NCI-H146 (cell line): ENCODE measurements at regions not wholly inside any gene's neighbourhood (a gene's known extent, or its start where the extent isn't known, plus 50 kb on each side); places are given as distances from the start of the nearest gene placed in this dataset.

ENCODE experiments used
- DNase-seq: peaks from one replicate; lab custom pipeline; 2025; lab: John Stamatoyannopoulos, UW

DNA sequence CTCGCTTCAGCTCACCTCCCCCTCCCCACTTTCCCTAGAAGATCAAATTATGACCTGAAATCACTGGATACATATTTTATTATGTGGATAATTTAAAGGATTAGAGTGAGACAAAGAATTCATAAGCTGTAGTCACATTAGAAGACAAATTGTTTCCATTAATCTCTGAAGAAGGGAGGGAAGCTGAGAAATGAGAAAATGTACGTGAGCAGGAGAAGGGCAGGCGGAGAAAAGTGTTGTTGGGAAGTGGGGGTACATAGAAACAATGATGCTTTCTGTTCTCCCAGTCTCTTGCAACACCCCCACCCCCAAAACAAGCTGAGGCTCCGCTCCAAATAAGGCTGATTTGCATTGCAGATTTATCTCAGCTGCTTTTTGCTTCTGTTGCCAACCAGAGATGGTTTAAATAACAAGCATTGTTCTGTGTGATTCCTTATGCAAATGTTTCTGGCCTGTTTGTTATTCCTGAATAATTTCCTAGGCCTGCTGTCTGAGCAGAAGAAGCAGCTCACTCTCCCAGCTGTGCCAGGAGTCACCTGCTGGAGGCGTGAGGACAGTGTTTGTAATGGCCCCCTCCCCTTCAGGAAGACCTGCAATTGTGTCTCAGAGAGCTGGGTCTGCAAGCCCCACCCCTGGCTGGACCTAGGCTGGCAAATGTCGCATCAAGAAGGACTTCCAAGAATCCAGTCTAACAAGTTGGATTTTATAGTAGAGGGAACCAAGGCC is 121.8 kb upstream of the TNR start:
- DNase-seq, result no peak

DNA sequence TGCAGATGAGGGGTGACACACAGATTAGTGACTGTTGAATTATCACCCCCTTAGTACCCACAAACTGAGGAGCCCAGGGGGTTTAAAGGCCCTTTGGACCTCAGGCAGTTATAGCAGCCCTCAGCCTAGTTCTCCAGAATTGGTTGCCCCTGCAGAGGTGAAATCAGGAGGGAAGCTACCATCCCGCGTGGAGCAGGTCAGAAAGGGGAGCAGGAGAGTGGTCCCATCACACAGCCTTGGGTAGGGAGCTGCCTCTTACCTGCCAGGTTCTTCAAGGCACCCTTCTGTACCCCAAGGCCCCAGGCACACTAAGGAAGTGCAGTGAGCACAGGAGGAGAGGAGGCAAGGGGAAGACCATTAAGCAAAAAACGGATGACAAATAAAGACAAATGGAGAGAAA is 121.2 kb upstream of the TNR start:
- no peak for DNase-seq

DNA sequence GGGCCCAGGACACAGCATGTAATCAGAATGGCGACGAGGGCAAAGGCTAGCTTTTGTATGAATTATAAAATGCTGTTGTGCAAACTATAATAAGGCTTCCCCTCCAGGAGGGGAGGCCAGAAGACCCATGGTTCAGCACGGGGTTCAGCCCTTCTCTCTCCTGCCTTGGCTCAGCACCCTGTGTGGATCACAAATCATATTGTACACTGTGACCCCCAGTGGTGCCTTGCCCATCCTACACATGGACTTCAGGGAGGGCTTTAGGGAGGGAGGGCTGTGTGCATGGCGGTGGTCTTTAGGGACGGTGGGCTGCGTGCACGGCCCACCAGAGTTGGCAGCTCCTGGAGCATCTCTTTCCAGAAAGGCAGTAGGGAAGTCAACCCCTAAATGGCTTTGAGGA is 120.8 kb upstream of the TNR start:
- DNase-seq, result no peak

DNA sequence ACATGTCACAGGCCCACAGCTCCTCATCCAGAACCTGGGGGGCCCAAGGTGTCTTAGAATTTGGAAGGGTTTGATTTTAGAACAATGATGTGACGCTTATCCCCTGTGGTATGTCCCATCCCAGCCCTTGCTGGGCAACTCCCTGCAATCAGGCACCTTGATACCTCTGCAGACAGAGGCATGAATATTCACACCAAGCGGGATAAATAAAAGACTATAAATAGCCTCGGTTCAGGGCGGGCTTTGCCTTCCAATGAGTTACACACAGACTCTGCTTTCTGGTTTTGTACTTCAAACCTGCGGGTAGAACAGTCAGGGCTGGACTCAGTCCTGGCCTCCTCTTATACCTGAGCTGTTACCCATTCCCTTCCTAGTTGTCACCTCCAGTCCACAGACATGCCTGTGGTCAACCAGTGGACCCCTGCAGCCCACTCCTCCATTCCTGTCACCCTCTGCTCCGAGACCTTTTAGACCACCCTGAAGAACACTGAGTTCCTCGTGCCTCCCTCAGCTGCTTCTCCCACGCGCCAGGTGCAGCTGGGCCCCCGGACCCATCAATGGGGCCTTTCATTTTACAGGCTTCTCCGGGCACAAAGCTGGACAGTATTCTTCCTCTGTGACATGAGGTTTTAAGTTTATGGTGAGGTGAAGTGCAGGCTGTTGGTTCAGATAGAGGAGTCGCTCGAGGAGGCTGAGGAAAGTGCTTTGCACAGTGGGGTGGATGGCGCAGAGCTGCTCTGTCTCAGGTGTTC is 120.1 kb upstream of the TNR start:
- no peak for DNase-seq

DNA sequence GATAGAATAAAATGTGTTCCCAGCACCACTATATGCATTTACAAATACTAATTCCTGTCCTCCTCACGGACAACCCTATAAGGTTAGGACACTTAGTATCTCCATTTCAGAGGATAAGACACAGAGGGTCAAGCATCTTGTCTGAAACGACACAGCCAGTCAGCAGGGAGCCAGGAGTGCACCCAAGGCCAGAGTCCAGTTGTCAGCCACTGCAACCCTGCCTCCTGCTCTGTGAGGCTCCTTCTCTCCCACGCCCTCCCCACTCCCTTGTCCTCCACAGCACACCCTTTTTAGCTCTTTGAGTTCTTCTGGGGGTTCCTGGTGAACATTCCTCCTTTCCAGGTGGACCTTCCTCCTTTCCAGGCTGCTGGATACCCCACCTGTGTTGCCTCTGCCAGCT is 119.0 kb upstream of the TNR start:
- no peak for DNase-seq

DNA sequence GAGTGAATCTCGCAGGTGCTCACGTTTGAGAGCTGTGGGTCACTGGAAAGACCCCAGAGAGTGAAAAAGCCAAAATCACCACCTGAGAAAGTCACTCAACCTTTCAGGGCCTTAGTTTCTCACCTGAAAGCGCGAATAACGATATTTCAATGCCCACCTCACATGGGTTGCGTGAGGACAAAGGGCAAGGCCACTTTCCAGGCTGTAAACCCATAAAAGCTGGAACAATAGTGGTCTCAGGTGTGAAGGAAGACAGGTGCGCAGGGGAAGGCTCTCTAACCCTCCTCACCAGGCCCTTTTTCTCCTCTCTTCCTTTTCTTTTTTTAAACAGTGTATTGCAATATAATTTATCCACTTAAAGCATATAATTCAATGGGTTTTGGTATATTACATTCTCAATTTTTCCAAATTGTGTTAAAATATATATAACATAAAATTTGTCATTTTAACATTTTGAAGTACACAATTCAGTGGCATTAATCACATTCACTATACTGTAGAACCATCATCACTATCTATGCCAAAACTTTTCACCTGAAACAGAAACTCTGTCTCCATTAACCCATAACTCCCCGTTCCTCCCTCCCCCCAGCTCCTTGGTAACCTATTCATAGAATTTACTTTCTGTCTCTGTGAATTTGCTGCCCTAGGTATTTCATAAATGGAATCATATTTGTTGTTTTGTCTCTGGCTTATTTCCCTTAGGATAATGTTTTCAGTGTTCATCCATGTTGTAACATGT is 118.4 kb upstream of the TNR start:
- peak; percentile 25 for DNase-seq

DNA sequence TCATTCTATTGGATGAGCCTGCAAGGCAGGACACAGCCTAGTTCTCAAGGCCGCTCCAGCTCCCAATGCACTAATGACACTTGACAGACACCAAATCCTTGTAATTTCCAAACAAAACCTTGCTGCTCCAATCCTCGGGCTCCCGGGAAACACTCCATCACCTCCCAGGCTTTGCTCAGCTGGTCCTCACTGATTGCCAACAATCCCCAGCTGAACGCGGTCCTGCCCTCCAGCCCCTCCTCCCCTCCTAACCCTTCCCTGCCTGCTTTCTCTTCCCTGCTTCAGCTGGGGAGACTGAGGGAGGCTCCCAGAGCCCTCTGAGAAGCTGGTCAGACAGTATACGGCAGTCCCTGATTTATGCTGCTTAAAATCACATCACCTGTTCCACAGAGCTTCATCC is 114.4 kb upstream of the TNR start:
- peak; percentile 26 for DNase-seq

DNA sequence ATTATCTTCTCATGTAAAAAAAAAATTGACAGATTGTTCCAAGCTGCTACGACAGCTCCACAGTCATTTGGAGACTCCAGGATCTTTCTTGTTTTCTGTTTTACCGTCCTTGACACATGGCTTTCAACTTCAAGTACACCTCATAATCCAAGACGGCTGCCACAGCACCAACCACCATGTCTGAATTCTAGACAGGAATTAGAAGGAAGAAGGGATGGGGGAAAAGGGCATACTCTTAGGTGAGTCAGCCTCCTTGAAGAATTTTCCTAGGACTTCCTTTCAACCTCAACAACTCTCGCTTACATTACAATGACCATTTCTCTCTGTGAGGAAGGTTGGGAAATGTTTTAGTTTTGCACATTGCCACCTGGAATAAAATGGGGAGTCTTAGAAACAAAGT is 110.3 kb upstream of the TNR start:
- DNase-seq, result no peak

DNA sequence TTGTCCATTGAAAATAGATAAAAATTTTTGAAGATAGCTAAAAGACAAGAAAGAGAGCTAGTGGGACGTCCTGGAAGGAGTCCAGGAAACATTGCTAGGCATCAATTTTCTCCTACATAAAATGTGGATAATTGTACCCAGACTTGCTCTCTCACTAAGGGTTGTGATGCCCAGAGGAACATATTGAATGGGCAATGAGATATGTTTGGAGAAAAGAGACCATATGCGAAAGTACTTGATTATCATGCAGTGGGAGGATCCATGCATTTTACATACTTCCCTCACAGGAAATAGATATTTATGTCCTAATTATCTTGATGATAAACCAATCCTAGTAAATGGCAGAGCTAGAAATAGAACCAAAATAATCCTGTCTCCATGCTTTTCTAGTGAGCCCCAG is 108.4 kb upstream of the TNR start:
- no peak for DNase-seq

DNA sequence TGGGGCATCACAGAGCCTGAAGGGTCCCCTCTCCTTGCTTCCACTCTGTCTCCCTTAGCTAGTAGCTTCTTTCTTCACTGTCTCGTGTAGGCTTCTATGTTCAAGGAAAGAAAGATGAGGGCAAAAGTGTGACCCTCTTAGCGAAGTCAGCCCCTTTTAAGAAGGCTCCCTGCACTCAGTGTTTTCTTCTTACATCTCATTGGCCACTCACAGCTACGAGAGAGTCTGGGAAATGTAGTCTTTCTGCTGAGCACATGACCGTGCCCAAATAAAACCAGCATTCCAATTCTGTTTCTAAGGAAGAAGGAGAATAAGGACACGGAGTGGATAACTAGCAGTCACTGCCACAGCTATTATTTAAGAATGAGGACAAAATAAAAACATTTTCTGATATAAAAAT is 104.9 kb upstream of the TNR start:
- DNase-seq, result no peak

DNA sequence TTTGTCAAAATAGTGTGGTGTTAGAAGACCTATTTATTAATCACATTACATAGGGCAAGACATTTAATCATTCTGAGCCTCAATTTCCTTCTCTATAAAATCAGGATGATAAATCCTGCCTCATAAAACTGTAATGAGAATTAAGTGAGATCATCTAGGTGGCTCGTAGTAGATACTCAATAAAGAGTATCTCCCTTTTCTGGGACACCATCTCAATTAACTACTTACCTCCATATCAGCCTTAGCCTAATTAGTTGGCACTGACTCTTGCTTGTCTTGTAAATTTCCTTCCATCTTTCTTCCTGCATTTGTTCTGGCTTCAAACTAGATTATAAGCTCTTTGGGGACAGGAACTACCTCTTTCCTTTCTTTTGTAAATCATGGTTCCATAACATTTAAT is 102.6 kb upstream of the TNR start:
- no peak for DNase-seq

DNA sequence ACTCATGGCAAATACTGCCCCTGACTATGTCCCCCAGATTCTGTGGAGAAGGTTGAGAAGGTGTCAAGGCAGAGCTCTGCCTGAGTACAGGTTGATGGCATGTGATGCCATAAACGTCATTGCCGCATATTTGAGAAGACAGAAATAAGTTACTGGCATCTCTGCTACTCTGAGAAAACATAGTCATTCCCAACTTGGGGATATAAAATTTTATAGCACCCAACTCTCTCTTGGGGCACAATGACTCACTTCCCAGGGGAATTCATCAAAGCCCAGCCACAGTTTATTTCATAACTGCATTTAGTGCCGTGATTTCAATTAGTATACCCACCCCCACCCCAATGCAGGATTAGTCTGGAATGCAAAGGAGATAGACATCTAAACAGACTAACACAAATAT is 101.9 kb upstream of the TNR start:
- no peak for DNase-seq

DNA sequence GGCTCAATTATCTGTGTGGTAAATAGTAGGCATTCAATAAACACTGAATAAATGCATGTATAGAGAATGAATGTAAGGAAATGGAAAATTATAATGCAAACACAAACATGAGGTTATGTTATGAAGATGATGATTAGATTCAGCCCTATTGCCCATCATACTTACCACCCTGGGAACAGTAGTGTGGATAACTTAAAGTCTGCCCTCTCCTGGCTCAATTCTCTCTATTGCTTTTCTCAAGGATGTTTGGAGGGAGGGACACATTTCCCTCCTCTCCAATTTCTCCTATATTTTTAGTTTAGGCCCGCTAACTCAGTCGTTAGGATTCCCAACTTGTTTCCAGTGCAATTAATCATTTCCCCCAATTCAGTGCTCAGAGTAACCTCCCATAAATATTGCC is 101.5 kb upstream of the TNR start:
- DNase-seq, result no peak

DNA sequence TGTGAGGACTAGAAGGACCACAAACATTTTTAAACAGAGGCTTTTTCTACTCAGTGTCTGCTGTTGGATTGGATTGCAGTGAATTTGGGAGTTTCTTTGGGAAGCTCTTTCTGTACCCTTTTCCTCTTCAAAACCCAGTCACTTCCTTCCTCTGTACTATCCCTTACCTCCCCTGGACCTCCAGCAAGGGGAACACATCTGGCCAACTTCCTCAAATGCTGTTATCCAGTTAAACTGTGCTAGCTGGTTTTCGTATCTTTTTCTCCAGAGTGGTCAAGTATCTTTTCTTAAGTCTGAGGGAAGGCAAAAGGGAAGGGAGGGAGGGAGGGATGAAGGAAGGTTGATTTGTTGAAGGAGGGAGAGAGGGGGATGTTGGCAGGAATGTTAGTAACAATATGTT is 99.2 kb upstream of the TNR start:
- no peak for DNase-seq

DNA sequence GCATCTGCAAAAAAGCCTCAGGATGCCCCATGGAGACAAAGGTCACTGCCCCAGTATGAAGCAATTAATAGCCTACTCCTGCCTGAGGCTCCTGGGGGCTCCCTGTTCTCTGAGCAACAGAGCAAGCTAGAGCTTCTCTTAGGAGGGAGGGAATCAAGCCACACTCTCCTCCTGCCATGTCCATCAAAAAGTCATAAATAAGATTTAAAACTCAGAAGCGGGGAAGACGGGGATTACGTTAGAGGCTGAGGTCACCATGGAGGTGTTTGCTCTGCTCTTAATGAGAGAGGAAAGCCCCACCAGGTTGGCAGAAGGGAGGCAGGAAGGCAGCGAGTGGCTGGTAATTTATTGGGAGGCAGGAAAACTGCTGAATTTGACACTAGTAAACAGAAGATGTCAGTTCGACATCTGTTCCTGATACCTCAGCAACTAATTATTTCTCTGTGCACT is 98.4 kb upstream of the TNR start:
- DNase-seq, result peak; percentile 58

DNA sequence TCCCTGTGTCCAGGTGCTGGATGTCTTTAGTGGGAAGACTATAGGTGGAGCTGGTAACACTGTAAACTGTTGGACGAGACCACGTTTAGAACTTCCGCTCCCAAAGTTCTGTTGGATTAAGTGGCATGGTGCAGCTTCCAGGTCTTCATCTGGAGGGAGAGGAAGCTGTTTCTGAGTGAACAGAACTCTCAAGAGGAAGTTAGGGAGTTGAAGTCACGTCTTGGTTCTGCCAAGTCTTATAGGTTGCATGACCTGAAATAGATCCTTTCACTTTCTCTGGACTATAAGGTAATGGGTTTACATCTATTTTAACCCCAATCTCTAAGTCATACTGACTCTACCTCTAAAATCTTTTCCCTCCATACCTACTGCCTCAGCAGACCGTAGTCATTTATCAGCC is 97.4 kb upstream of the TNR start:
- DNase-seq, result no peak

DNA sequence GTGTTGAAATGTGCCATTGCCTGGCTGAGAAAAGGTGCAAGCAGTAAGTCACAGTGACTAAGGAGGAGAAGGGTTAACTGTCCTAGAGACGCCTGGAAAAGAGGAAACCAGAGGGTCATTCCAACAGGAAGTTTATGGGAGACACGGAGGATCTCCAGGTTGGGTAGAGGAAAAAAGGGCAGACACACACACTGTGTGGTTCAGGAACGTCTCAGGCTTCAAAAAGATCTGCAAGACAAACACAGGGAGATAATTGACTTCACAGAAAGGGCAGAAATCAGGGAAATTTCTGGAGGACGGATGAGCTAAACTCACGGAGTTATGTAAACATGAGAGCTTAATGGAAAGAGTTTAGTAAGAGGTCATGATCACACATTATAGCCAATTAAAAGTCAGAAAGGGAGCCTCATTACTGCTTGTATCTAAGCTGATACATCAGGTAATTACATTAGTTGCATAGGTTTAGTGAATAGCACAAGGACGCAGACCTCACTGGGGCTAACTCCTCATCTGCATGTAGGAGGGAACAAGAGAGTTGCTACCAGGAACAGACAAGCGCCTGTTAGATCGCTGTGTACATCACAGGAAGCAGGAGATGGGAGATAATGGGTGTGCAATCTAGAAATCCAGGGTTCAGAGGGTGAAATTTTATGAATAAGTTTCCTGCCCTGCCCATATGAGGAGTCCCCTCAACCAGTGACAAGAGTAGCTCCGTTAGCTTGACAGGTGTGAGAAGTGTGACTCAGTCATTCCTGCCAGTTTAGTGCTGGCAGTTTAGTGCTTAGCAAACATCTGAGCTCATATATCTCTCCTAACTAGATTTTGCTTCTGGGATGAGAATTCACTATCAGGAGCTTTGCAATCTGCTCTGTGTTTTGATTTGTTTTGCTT is 96.6 kb upstream of the TNR start:
- DNase-seq, result peak; percentile 30

DNA sequence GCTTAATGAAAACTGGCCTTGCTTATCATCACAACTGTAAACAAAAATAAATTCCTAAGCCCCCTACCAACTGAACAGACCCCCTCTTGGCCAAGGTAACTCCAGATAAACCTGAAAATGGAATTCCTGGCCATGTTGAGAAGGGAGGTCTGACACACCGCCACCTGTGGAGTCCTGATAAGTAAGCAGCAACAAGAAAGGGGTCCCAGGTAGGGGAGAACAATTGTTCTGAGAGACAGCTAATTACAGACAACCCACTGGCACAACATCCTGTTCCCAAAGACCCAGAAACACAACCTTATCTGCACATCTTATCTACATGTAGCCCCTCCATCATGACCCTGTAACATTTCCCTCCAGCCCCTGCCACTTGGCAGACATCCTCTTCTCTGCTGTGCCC is 91.2 kb upstream of the TNR start:
- peak; percentile 26 for DNase-seq

DNA sequence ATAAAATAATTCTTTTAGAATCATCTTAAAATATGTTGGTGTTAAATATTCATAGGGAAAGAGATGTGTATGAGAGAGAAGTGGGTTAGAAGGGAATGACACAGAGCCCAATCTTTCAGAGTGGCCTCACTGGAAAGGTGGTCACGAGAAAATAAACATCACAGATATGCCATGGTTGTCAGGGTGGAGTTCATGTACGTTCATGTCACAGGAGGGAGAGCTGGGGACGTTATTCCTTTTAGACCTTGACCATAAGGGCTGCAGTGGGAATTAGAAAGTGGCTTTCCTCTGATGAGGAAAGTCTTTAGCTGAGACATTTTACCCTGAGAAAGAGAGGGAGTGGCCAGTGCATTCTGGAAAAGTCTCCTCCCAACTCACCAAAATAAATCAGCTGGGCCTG is 90.6 kb upstream of the TNR start:
- DNase-seq, result no peak

DNA sequence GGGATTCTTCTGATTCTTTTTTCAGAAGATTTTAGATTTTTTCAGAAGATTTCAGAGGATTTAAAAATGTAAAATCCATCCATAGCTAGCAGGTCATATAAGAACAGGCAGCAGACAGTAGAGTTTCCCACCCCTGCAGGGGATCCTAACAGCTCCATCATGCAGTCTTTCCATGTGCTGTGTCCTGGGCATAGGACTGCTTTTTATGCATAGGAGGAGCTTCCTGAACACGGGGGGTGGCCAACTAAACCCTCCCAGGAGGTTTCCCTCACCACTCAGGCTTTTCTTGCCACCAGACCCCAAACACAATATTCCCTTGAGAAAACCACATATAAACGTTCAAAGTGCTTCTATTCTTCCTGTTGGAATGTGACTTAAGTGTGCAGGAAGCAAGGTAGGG is 90.1 kb upstream of the TNR start:
- no peak for DNase-seq

DNA sequence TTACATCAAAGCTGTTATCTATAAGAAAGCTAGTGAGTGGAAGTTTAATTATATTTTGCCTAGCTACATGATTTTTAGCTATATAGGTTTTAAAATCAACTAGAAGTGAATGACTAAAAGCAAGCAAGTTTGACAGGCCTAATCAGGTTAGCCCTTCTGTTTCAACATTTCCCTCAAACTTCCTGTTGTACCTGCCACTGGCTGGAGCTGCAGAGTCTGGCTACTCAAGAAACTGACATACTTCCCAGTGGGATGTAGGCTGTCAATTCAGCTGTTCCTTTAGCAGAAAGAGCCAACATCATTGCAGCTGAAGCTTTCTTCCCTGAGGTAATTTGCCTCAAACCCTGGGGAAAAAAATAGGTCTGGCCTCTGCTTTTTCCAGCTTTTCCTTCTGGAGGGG is 87.1 kb upstream of the TNR start:
- no peak for DNase-seq

DNA sequence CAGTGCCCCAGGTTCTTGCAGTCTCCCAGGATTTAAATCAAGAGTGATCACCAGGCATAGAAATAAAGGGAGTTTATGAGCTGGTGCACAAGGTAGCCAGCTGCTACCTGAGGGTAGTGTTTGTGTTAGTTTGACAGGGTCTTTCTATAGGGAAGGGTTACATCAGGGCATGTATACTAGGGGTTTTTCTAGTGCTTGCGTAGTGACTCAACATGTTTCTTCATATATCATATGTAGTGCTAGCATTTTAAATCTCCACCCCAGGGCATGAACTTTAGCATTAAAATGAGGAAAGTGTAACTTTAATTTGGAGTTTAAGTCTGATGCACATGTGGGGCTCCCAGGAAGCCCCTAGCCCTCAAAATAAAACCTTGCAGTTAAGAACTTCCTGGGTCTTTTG is 86.5 kb upstream of the TNR start:
- DNase-seq, result no peak
